ENCODE measurements at regions not wholly inside any gene's neighbourhood (a gene's known extent, or its start where the extent isn't known, plus 50 kb on each side); places are given as distances from the start of the nearest gene placed in this dataset.

DNA sequence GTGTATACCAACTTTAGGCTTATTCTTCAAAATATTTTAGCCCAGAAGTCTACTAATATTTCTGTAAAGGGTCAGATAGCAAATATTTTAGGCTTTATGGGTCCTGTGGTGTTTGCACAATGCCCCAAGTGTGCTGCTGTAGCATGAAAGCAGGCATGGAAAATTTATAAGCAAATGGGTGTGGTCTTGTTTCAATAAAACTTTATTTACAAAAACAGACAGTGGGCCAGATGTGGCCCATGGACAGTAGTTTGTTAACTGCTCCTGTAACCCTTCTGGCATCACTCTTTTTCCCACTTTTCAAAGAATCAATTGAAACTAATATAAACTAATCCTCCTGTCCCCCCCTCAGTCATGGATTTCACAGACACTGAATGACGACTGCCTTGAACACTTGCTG is 410.7 kb downstream of the SHISA9 start:
- DNase-seq (ENCODE audit: low spot score): no peak
- CTCF ChIA-PET (ENCODE audit: unreplicated experiment): no interaction called here
- no TSS peak for BruUV-seq (replicated peaks)

GRCh38 chr16:13313351-13313750 is 412.0 kb downstream of the SHISA9 start:
- no peak for DNase-seq (ENCODE audit: low spot score)
- H3K4me1 ChIP-seq (ENCODE audit: insufficient read depth, low read length, poor library complexity, severe bottlenecking): no peaks in the 10 kb centered on the region
- BruUV-seq (replicated peaks): no TSS peak
- no peak overlapping the region for H3K4me2 ChIP-seq (ENCODE audit: low read length)
- H4K20me1 ChIP-seq (ENCODE audit: insufficient read depth, low read length): no peaks in the 10 kb centered on the region
- no peaks in the 10 kb centered on the region for H3K79me2 ChIP-seq (ENCODE audit: insufficient read depth, low read depth, low read length)
- no peak overlapping the region for H3K27ac ChIP-seq (ENCODE audit: low read depth, low read length, poor library complexity, severe bottlenecking)
- no peaks in the 10 kb centered on the region for H3K9me2 ChIP-seq (ENCODE audit: insufficient read depth, low read length)
- no peak overlapping the region for H3K4me3 ChIP-seq (ENCODE audit: low read depth, low read length, poor library complexity, severe bottlenecking)
- no peak for TF ChIP-seq EZH2phosphoT487 (IDR thresholded peaks at IDR 0.05; ENCODE audit: borderline replicate concordance, low read depth, low read length)
- TF ChIP-seq, protein P1, sequence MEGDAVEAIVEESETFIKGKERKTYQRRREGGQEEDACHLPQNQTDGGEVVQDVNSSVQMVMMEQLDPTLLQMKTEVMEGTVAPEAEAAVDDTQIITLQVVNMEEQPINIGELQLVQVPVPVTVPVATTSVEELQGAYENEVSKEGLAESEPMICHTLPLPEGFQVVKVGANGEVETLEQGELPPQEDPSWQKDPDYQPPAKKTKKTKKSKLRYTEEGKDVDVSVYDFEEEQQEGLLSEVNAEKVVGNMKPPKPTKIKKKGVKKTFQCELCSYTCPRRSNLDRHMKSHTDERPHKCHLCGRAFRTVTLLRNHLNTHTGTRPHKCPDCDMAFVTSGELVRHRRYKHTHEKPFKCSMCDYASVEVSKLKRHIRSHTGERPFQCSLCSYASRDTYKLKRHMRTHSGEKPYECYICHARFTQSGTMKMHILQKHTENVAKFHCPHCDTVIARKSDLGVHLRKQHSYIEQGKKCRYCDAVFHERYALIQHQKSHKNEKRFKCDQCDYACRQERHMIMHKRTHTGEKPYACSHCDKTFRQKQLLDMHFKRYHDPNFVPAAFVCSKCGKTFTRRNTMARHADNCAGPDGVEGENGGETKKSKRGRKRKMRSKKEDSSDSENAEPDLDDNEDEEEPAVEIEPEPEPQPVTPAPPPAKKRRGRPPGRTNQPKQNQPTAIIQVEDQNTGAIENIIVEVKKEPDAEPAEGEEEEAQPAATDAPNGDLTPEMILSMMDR (conservative IDR thresholded peaks at IDR 0.05; ENCODE audit: low read length): no peak
- no peak overlapping the region for H2AFZ ChIP-seq (ENCODE audit: low read length)
- ChIA-PET CTCF (ENCODE audit: unreplicated experiment) (no interaction called here), POLR2A (interaction anchor here (0.6 kb wide), 2 partner anchors 42 to 169 kb away, joined by 3 to 4 read pairs; no protein-coding TSS in a partner anchor)
- intact Hi-C loops (cut with micrococcal nuclease; ENCODE audit: unreplicated experiment): no loop called here
- no peaks in the 10 kb centered on the region for H3K36me3 ChIP-seq (ENCODE audit: insufficient read depth, low read length)
- no peaks in the 10 kb centered on the region for H3K9me3 ChIP-seq (ENCODE audit: low read length)

More for the DNA sequence above, 410.7 kb downstream of the SHISA9 start:
- Histone ChIP-seq H3K4me1 (ENCODE audit: insufficient read depth, low read length, poor library complexity, severe bottlenecking) (no peaks in the 10 kb centered on the region), H2AFZ (ENCODE audit: low read length) (no peak overlapping the region), H3K9me2 (ENCODE audit: insufficient read depth, low read length) (no peaks in the 10 kb centered on the region), H3K27ac (ENCODE audit: low read depth, low read length, poor library complexity, severe bottlenecking) (no peak overlapping the region), H3K36me3 (ENCODE audit: insufficient read depth, low read length) (no peaks in the 10 kb centered on the region), H4K20me1 (ENCODE audit: insufficient read depth, low read length) (no peaks in the 10 kb centered on the region), H3K79me2 (ENCODE audit: insufficient read depth, low read depth, low read length) (no peaks in the 10 kb centered on the region), H3K4me2 (ENCODE audit: low read length) (no peak overlapping the region), H3K4me3 (ENCODE audit: low read depth, low read length, poor library complexity, severe bottlenecking) (no peak overlapping the region), H3K9me3 (ENCODE audit: low read length) (no peaks in the 10 kb centered on the region)
- intact Hi-C loops (cut with micrococcal nuclease; ENCODE audit: unreplicated experiment): no loop called here
- POLR2A ChIA-PET: no interaction called here
- TF ChIP-seq, protein P1 (conservative IDR thresholded peaks at IDR 0.05; ENCODE audit: low read length): no peak
- no peak for TF ChIP-seq EZH2phosphoT487 (IDR thresholded peaks at IDR 0.05; ENCODE audit: borderline replicate concordance, low read depth, low read length)

- no peak overlapping the region for H3K27ac ChIP-seq (ENCODE audit: low read depth, low read length, poor library complexity, severe bottlenecking)
- no peaks in the 10 kb centered on the region for H3K9me3 ChIP-seq (ENCODE audit: low read length)
- no peak overlapping the region for H3K4me2 ChIP-seq (ENCODE audit: low read length)
- BruUV-seq (replicated peaks): no TSS peak
- H3K4me1 ChIP-seq (ENCODE audit: insufficient read depth, low read length, poor library complexity, severe bottlenecking): no peaks in the 10 kb centered on the region
- no peak overlapping the region for H2AFZ ChIP-seq (ENCODE audit: low read length)
- H3K36me3 ChIP-seq (ENCODE audit: insufficient read depth, low read length): no peaks in the 10 kb centered on the region
- H3K79me2 ChIP-seq (ENCODE audit: insufficient read depth, low read depth, low read length): no peaks in the 10 kb centered on the region
- H4K20me1 ChIP-seq (ENCODE audit: insufficient read depth, low read length): no peaks in the 10 kb centered on the region
- ChIA-PET POLR2A (interaction anchor here (1.4 kb wide), 1 partner anchor 117 kb away, joined by 3 read pairs; no protein-coding TSS in a partner anchor), CTCF (ENCODE audit: unreplicated experiment) (no interaction called here)
- H3K9me2 ChIP-seq (ENCODE audit: insufficient read depth, low read length): no peaks in the 10 kb centered on the region
- no peak for DNase-seq (ENCODE audit: low spot score)
- H3K4me3 ChIP-seq (ENCODE audit: low read depth, low read length, poor library complexity, severe bottlenecking): no peak overlapping the region
- no peak for TF ChIP-seq EZH2phosphoT487 (IDR thresholded peaks at IDR 0.05; ENCODE audit: borderline replicate concordance, low read depth, low read length)
- TF ChIP-seq, protein P1 (conservative IDR thresholded peaks at IDR 0.05; ENCODE audit: low read length): no peak
- intact Hi-C loops (cut with micrococcal nuclease; ENCODE audit: unreplicated experiment): no loop called here
These were observed 413.2 kb downstream of the SHISA9 start for GRCh38 chr16:13314633-13315032.

All from OCI-LY7 (cell line).